AG04449 (cell line): ENCODE measurements at regions not wholly inside any gene's neighbourhood (a gene's known extent, or its start where the extent isn't known, plus 50 kb on each side); places are given as distances from the start of the nearest gene placed in this dataset.

Source experiments
- CTCF ChIA-PET: fragments of 350-600 bp; formaldehyde crosslinking; extraction: SDS; loops from one replicate; lab custom pipeline; 2021; ENCODE audit warnings: antibody characterized with exemption; lab: Yijun Ruan, JAX
- POLR2A ChIA-PET: fragments of 400-600, 350-600 bp; formaldehyde crosslinking; extraction: SDS; loops from one replicate; lab custom pipeline; 2020; ENCODE audit warnings: antibody characterized with exemption, inconsistent platforms; lab: Yijun Ruan, JAX
- DNase-seq: peaks from one replicate; pipeline ENCODE4 v3.0.0-alpha.2; 2010; ENCODE audit warnings: low read depth, low spot score
- H3K4me3 ChIP-seq: 2 replicates; pipeline ENCODE4 v1.5.1; 2011; ENCODE audit warnings: low read depth, mild to moderate bottlenecking, control low read depth, low read length
- CTCF ChIP-seq: IDR thresholded peaks from one replicate; pipeline ENCODE4 v1.5.1; 2011; ENCODE audit warnings: mild to moderate bottlenecking, moderate library complexity, low read length, control low read depth, inconsistent platforms; ENCODE audit not compliant: insufficient read depth; ENCODE audit errors: missing control alignments

GRCh38 chr13:84648069-84648640 lies 765.9 kb upstream of the SLITRK1 start:
- DNase-seq = no peak
- no peak overlapping the region for H3K4me3 ChIP-seq
- POLR2A ChIA-PET = no interaction called here
- CTCF ChIA-PET = interaction anchor here (1.2 to 1.5 kb wide), 5 partner anchors 13 to 868 kb away, joined by 3 to 4 read pairs (median 4); no protein-coding TSS in a partner anchor
- no peak for TF ChIP-seq CTCF

GRCh38 chr13:84646957-84647356 lies 764.7 kb upstream of the SLITRK1 start:
- DNase-seq = no peak
- ChIA-PET POLR2A (no interaction called here), CTCF (interaction anchor here (1.2 to 1.5 kb wide), 3 partner anchors 15 to 867 kb away, joined by 4 read pairs; no protein-coding TSS in a partner anchor)
- H3K4me3 ChIP-seq = no peak overlapping the region
- no peak for TF ChIP-seq CTCF

GRCh38 chr13:84645196-84646012 lies 763.1 kb upstream of the SLITRK1 start:
- CTCF ChIA-PET = no interaction called here
- no peak for TF ChIP-seq CTCF
- peak; percentile 87 for DNase-seq
- H3K4me3 ChIP-seq = no peak overlapping the region
- POLR2A ChIA-PET = interaction anchor here (0.6 kb wide), 1 partner anchor 762 kb away, joined by 3 read pairs; no protein-coding TSS in a partner anchor

GRCh38 chr13:84641491-84641890 lies 759.2 kb upstream of the SLITRK1 start:
- TF ChIP-seq CTCF = no peak
- no peak overlapping the region for H3K4me3 ChIP-seq
- POLR2A ChIA-PET = no interaction called here
- CTCF ChIA-PET = no interaction called here
- no peak for DNase-seq

- H3K4me3 ChIP-seq = no peak overlapping the region
- no peak for DNase-seq
- CTCF ChIA-PET = interaction anchor here (0.9 kb wide), 1 partner anchor 66 kb away, joined by 3 read pairs; no protein-coding TSS in a partner anchor
- POLR2A ChIA-PET = no interaction called here
- no peak for TF ChIP-seq CTCF
These were observed 758.4 kb upstream of the SLITRK1 start for GRCh38 chr13:84640691-84641090.

GRCh38 chr13:84630476-84630875 lies 748.2 kb upstream of the SLITRK1 start:
- no peak for TF ChIP-seq CTCF
- no peak for DNase-seq
- CTCF ChIA-PET = no interaction called here
- no peak overlapping the region for H3K4me3 ChIP-seq
- POLR2A ChIA-PET = no interaction called here
